T-helper 2 cell treated with Interferon-gamma antibody and Interleukin-4, amounts not matched to agents 100 ng/mL and 5 ng/mL, for 36 hours (primary cell): ENCODE measurements at regions not wholly inside any gene's neighbourhood (a gene's known extent, or its start where the extent isn't known, plus 50 kb on each side); places are given as distances from the start of the nearest gene placed in this dataset.

Experiments used
- intact Hi-C: fragments of 100-400 bp; cut with micrococcal nuclease; formaldehyde crosslinking; loops from one replicate; pipeline ENCODE4 v1.15.1; 2023

GRCh38 chr16:72517154-72517553 lies 345.2 kb upstream of the PMFBP1 start:
- intact Hi-C loops = no loop called here

GRCh38 chr16:72511171-72511570 lies 339.2 kb upstream of the PMFBP1 start:
- intact Hi-C loops = no loop called here

GRCh38 chr16:72508191-72508590 lies 336.2 kb upstream of the PMFBP1 start:
- intact Hi-C loops = no loop called here

GRCh38 chr16:72502594-72503005 lies 330.6 kb upstream of the PMFBP1 start:
- intact Hi-C loops = loop anchor here (2.0 kb wide), 1 partner anchor 694 kb away; no protein-coding TSS in a partner anchor

- intact Hi-C loops = loop anchor here (2.0 kb wide), 1 partner anchor 695 kb away; no protein-coding TSS in a partner anchor
These were observed 330.0 kb upstream of the PMFBP1 start for GRCh38 chr16:72501739-72502593.

GRCh38 chr16:72500545-72500944 lies 328.6 kb upstream of the PMFBP1 start:
- intact Hi-C loops = no loop called here

GRCh38 chr16:72493716-72494415 lies 321.9 kb upstream of the PMFBP1 start:
- intact Hi-C loops = no loop called here

GRCh38 chr16:72487283-72487682 lies 315.3 kb upstream of the PMFBP1 start:
- intact Hi-C loops = no loop called here

- intact Hi-C loops = no loop called here
These were observed 310.7 kb upstream of the PMFBP1 start for GRCh38 chr16:72482695-72483094.

GRCh38 chr16:72481419-72481818 lies 309.5 kb upstream of the PMFBP1 start:
- intact Hi-C loops = no loop called here

GRCh38 chr16:72480911-72481310 lies 309.0 kb upstream of the PMFBP1 start:
- intact Hi-C loops = no loop called here

- intact Hi-C loops = no loop called here
These were observed 303.7 kb upstream of the PMFBP1 start for GRCh38 chr16:72475688-72476087.

- intact Hi-C loops = no loop called here
These were observed 302.7 kb upstream of the PMFBP1 start for GRCh38 chr16:72474501-72475123.

- intact Hi-C loops = no loop called here
These were observed 301.7 kb upstream of the PMFBP1 start for GRCh38 chr16:72473631-72474030.

- intact Hi-C loops = no loop called here
These were observed 299.5 kb upstream of the PMFBP1 start for GRCh38 chr16:72471317-72471924.

GRCh38 chr16:72470541-72470940 lies 298.6 kb upstream of the PMFBP1 start:
- intact Hi-C loops = no loop called here

- intact Hi-C loops = loop anchor here (5.0 kb wide), 1 partner anchor 228 kb away; no protein-coding TSS in a partner anchor
These were observed 298.0 kb upstream of the PMFBP1 start for GRCh38 chr16:72469932-72470331.

GRCh38 chr16:72468582-72468981 lies 296.6 kb upstream of the PMFBP1 start:
- intact Hi-C loops = loop anchor here (5.0 kb wide), 1 partner anchor 226 kb away; no protein-coding TSS in a partner anchor

- intact Hi-C loops = loop anchor here (1.0 to 5.0 kb wide), 2 partner anchors 225 to 342 kb away; no protein-coding TSS in a partner anchor
These were observed 295.3 kb upstream of the PMFBP1 start for GRCh38 chr16:72467157-72467759.

- intact Hi-C loops = loop anchor here (5.0 kb wide), 1 partner anchor 222 kb away; no protein-coding TSS in a partner anchor
These were observed 292.8 kb upstream of the PMFBP1 start for GRCh38 chr16:72464597-72465368.
